Panc1 (cell line): ENCODE measurements at regions not wholly inside any gene's neighbourhood (a gene's known extent, or its start where the extent isn't known, plus 50 kb on each side); places are given as distances from the start of the nearest gene placed in this dataset.

ENCODE experiments used
- ATAC-seq: fragments of 200-7000 bp; cut with Tn5 transposase; 2 replicates; pipeline ENCODE4 v1.9.1; 2020; ENCODE audit warnings: mild to moderate bottlenecking, moderate library complexity
- BruUV-seq: library from RNA; stranded (reverse); fragments of 400-500 nt; replicated peaks from 2 replicates; lab custom pipeline; 2021; lab: Mats Ljungman, UMichigan
- CTCF ChIA-PET: fragments of 300-600 bp; sonication (Branson Sonifier 250); formaldehyde crosslinking; loops from one replicate; lab custom pipeline; 2022; ENCODE audit warnings: antibody characterized with exemption; lab: Charles Lee
- POLR2A ChIA-PET: fragments of 300-600 bp; sonication (Branson Sonifier 250); formaldehyde crosslinking; loops from one replicate; lab custom pipeline; 2022; ENCODE audit warnings: antibody characterized with exemption; lab: Charles Lee
- DNase-seq: peaks from one replicate; pipeline ENCODE4 v3.0.0-alpha.2; 2010; ENCODE audit warnings: low read depth, low spot score
- H3K27ac ChIP-seq: 2 replicates; pipeline ENCODE4 v1.5.1; 2011; ENCODE audit warnings: mild to moderate bottlenecking, low read length, inconsistent platforms
- H3K27me3 ChIP-seq: fragments of 200-500 bp; sonication (Bioruptor generic); 2 replicates; pipeline ENCODE4 v1.6.0; 2014; ENCODE audit warnings: low read length, inconsistent platforms; ENCODE audit not compliant: control insufficient read depth, insufficient read depth
- H3K36me3 ChIP-seq: fragments of 200-500 bp; sonication (Bioruptor generic); 2 replicates; pipeline ENCODE4 v1.5.1; 2014; ENCODE audit warnings: inconsistent platforms, mild to moderate bottlenecking, low read length, moderate library complexity; ENCODE audit not compliant: control insufficient read depth, insufficient read depth
- H3K4me1 ChIP-seq: 2 replicates; pipeline ENCODE4 v1.5.1; 2011; ENCODE audit warnings: inconsistent platforms, mild to moderate bottlenecking, low read length, moderate library complexity; ENCODE audit not compliant: control insufficient read depth, insufficient read depth
- H3K4me3 ChIP-seq, 2 experiments: 2 replicates each; pipeline ENCODE4 v1.5.1; 2011 to 2012; ENCODE audit warnings: low read depth in 2 of 2, low read length in 2 of 2, mild to moderate bottlenecking in 2 of 2, inconsistent platforms in 1 of 2, moderate library complexity in 1 of 2
- H3K9me3 ChIP-seq: fragments of 200-500 bp; sonication (Bioruptor generic); 2 replicates; pipeline ENCODE4 v1.5.1; 2014; ENCODE audit warnings: low read depth, mild to moderate bottlenecking, inconsistent platforms, low read length, moderate library complexity; ENCODE audit not compliant: control insufficient read depth, insufficient read depth
- CTCF ChIP-seq: fragments of 450-650 bp; IDR thresholded peaks from 2 replicates; pipeline ENCODE4 v1.5.1; 2017; ENCODE audit warnings: mild to moderate bottlenecking
- POLR2AphosphoS5 ChIP-seq: IDR thresholded peaks from 2 replicates; pipeline ENCODE4 v1.6.1; 2012; ENCODE audit warnings: mild to moderate bottlenecking, low read depth, low read length, moderate library complexity
- REST ChIP-seq, 2 experiments: IDR thresholded peaks; 2 replicates each; pipeline ENCODE4 v1.6.1; 2011 to 2012; ENCODE audit warnings: low read depth in 2 of 2, control low read depth in 1 of 2, low read length in 1 of 2, mild to moderate bottlenecking in 1 of 2, moderate library complexity in 1 of 2; ENCODE audit not compliant: insufficient read depth in 1 of 2
- SIN3A ChIP-seq: IDR thresholded peaks from 2 replicates; pipeline ENCODE4 v1.6.1; 2012; ENCODE audit warnings: low read depth, mild to moderate bottlenecking, low read length, moderate library complexity, borderline replicate concordance; ENCODE audit not compliant: insufficient read depth
- TCF7L2 ChIP-seq: IDR thresholded peaks from 2 replicates; pipeline ENCODE4 v1.6.1; 2011; ENCODE audit warnings: mild to moderate bottlenecking, low read depth, low read length, inconsistent platforms
- in situ Hi-C: cut with HindIII; loops from 2 replicates; pipeline ENCODE4 v1.10.0; 2016; ENCODE audit warnings: low sequenced_read_pairs, low pct_unique_long_range_greater_than_20kb
- intact Hi-C: fragments of 100-400 bp; cut with micrococcal nuclease; formaldehyde crosslinking; loops from one replicate; pipeline ENCODE4 v1.10.0; 2022; ENCODE audit not compliant: unreplicated experiment

GRCh38 chr11:31881825-31882224, 70.7 kb upstream of the PAX6 start:
- peaks cover 18% of the 10 kb centered on the region for H3K27me3 ChIP-seq
- H3K4me3 ChIP-seq, result no peak overlapping the region
- no peak for TF ChIP-seq REST (IDR thresholded peaks at IDR 0.05; ENCODE audit: insufficient read depth in 1 of 2, low read depth in 2 of 2, low read length in 1 of 2)
- no peak for TF ChIP-seq POLR2AphosphoS5
- TF ChIP-seq TCF7L2, result no peak
- no TSS peak for BruUV-seq
- ChIA-PET CTCF (no interaction called here), POLR2A (no interaction called here)
- H3K4me1 ChIP-seq, result no peaks in the 10 kb centered on the region
- intact Hi-C loops (loop anchor here (10.0 kb wide), 1 partner anchor 293 kb away; no protein-coding TSS in a partner anchor), in situ Hi-C loops (no loop called here)
- no peaks in the 10 kb centered on the region for H3K36me3 ChIP-seq
- DNase-seq (no peak), ATAC-seq (no peak)
- H3K9me3 ChIP-seq, result no peaks in the 10 kb centered on the region
- H3K27ac ChIP-seq, result no peak overlapping the region

GRCh38 chr11:31879681-31880080, 68.6 kb upstream of the PAX6 start:
- Histone ChIP-seq H3K9me3 (no peaks in the 10 kb centered on the region), H3K36me3 (no peaks in the 10 kb centered on the region), H3K27me3 (peaks cover 17% of the 10 kb centered on the region), H3K27ac (no peak overlapping the region), H3K4me3 (no peak overlapping the region), H3K4me1 (peaks cover 5% of the 10 kb centered on the region; the same call in 1 of the 2 replicates)
- ATAC-seq (no peak), DNase-seq (no peak)
- POLR2A ChIA-PET, result no interaction called here
- intact Hi-C loops, result loop anchor here (10.0 kb wide), 1 partner anchor 295 kb away; no protein-coding TSS in a partner anchor
- TF ChIP-seq SIN3A, result no peak
- no peak for TF ChIP-seq TCF7L2
- TF ChIP-seq CTCF, result no peak
- in situ Hi-C loops, result no loop called here
- CTCF ChIA-PET, result no interaction called here
- no TSS peak for BruUV-seq

GRCh38 chr11:31877863-31878262, 66.7 kb upstream of the PAX6 start:
- H3K27ac ChIP-seq, result no peak overlapping the region
- CTCF ChIA-PET, result no interaction called here
- no peak for ATAC-seq
- TF ChIP-seq CTCF (no peak), REST (IDR thresholded peaks at IDR 0.05; ENCODE audit: insufficient read depth in 1 of 2, low read depth in 2 of 2, low read length in 1 of 2) (no peak), POLR2AphosphoS5 (no peak), SIN3A (no peak), TCF7L2 (no peak)
- no peaks in the 10 kb centered on the region for H3K36me3 ChIP-seq
- H3K4me3 ChIP-seq, result no peak overlapping the region
- no peak for DNase-seq
- intact Hi-C loops, result no loop called here
- peaks cover 9% of the 10 kb centered on the region; the same call in 1 of the 2 replicates for H3K4me1 ChIP-seq
- no TSS peak for BruUV-seq
- no peaks in the 10 kb centered on the region for H3K9me3 ChIP-seq
- POLR2A ChIA-PET, result no interaction called here
- in situ Hi-C loops, result no loop called here
- H3K27me3 ChIP-seq, result peaks cover 11% of the 10 kb centered on the region
